Muscle layer of colon (tissue), 2 donors: ENCODE measurements at regions not wholly inside any gene's neighbourhood (a gene's known extent, or its start where the extent isn't known, plus 50 kb on each side); places are given as distances from the start of the nearest gene placed in this dataset.

Experiments
- H3K27ac ChIP-seq: one replicate; pipeline ENCODE4 v1.7.0; 2013; ENCODE audit warnings: low read depth, mild to moderate bottlenecking, low read length, moderate library complexity
- H3K27me3 ChIP-seq, 2 donors: one replicate each; pipeline ENCODE4 v1.7.0; 2013; ENCODE audit warnings: low read length in 2 of 2, mild to moderate bottlenecking in 2 of 2; ENCODE audit not compliant: insufficient read depth in 2 of 2, control insufficient read depth in 1 of 2
- H3K36me3 ChIP-seq: one replicate; pipeline ENCODE4 v1.7.0; 2013; ENCODE audit warnings: mild to moderate bottlenecking, low read length; ENCODE audit not compliant: insufficient read depth
- H3K4me1 ChIP-seq: one replicate; pipeline ENCODE4 v1.7.0; 2013; ENCODE audit warnings: mild to moderate bottlenecking, low read length; ENCODE audit not compliant: insufficient read depth
- H3K4me3 ChIP-seq, 2 donors: one replicate each; pipeline ENCODE4 v1.7.0; 2013; ENCODE audit warnings: low read length in 2 of 2, low read depth in 1 of 2, mild to moderate bottlenecking in 1 of 2, moderate library complexity in 1 of 2
- H3K9ac ChIP-seq: one replicate; pipeline ENCODE4 v1.7.0; 2013; ENCODE audit warnings: low read length
- H3K9me3 ChIP-seq: one replicate; pipeline ENCODE4 v1.7.0; 2013; ENCODE audit warnings: mild to moderate bottlenecking, low read length
- donor health status: abdominal sarcoma.
- donor health status: Adenocarcinoma of cecum.

DNA sequence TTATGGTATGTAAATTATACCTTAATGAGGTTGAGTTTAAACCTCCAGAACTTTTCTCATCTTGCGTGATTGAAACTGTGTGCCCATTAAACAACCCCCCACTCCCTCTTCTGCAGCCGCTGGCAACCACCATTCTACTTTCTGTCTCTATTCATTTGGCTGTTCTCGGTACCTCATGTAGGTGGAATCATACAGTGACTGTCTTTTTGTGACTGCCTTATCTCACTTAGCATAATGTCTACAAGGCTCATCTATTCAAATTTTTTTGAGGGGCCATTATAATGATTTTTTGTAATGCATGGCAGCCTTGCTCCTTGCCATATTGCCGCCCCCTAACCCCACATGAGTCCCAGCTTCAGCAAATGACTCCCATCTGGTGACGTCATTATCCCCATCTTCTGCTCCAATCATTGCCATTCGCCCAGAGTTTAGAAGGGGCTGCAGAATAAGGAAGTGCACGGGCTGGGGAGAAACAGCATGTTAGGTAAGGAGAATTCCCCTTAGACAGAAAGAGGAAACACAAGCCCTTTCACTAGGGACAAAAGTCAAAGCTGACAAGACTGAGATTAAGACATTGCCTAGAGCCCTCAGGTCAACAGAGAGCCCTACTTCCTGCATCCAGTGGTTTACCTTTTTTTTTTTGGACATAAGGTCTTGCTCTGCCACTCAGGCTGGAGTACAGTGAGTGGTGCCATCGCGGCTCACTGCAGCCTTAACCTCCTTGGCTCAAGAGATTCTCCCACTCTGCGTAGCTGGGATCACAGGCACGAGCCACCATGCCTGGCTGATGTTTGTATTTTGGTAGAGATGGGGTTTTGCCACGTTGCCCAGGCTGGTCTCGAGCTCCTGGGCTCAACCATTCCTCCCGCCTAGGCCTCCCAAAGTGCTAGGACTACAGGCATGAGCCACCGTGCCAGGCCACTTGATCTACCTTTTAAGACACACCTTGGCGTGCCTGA is 78.4 kb upstream of the ERRFI1 start:
- Histone ChIP-seq H3K9ac (no peak overlapping the region), H3K27ac (no peak overlapping the region), H3K4me3 (no peak overlapping the region), H3K36me3 (no peaks in the 10 kb centered on the region), H3K9me3 (no peaks in the 10 kb centered on the region), H3K4me1 (no peaks in the 10 kb centered on the region), H3K27me3 (no peaks in the 10 kb centered on the region)

GRCh38 chr1:8097908-8098307 is 71.8 kb upstream of the ERRFI1 start:
- Histone ChIP-seq H3K27me3 (no peaks in the 10 kb centered on the region), H3K36me3 (no peaks in the 10 kb centered on the region), H3K27ac (no peak overlapping the region), H3K9ac (no peak overlapping the region), H3K4me3 (no peak overlapping the region), H3K4me1 (peaks cover 22% of the 10 kb centered on the region), H3K9me3 (no peaks in the 10 kb centered on the region)

DNA sequence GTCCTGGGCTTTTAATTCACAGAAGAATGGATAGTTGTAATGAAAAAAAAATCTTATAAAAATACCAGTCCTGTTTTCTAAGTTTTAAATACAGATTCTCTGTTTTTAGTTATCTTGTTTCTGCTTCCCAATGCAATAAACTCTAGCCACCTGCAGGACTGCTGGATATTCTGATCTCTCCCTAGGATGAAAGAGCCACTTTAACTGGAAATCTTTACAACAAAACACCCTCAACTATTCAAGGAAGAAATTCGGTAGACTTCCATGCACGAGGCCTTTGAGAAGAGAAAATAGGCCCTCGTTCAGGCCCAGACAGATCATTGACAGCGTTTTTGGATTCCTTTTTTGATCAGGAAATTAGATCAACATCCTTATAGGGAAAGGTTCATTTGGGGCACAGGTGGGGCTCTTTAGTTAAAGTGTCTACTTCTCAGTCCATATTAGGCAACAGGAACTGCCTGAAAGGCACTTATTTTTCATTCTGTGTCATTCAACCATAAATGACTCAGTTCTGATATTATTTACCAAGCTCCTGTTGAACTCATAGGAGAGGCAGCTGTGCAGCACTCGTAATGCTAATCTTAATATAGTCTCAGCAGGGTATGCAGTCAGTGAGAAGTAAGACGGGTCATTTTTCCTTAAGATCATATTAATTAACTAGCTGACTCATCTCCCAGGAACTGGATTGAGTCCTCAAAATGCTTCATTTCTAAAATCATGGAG is 71.1 kb upstream of the ERRFI1 start:
- Histone ChIP-seq H3K27ac (no peak overlapping the region), H3K4me1 (peaks cover 22% of the 10 kb centered on the region), H3K27me3 (no peaks in the 10 kb centered on the region), H3K4me3 (no peak overlapping the region), H3K9ac (no peak overlapping the region), H3K9me3 (no peaks in the 10 kb centered on the region), H3K36me3 (no peaks in the 10 kb centered on the region)

DNA sequence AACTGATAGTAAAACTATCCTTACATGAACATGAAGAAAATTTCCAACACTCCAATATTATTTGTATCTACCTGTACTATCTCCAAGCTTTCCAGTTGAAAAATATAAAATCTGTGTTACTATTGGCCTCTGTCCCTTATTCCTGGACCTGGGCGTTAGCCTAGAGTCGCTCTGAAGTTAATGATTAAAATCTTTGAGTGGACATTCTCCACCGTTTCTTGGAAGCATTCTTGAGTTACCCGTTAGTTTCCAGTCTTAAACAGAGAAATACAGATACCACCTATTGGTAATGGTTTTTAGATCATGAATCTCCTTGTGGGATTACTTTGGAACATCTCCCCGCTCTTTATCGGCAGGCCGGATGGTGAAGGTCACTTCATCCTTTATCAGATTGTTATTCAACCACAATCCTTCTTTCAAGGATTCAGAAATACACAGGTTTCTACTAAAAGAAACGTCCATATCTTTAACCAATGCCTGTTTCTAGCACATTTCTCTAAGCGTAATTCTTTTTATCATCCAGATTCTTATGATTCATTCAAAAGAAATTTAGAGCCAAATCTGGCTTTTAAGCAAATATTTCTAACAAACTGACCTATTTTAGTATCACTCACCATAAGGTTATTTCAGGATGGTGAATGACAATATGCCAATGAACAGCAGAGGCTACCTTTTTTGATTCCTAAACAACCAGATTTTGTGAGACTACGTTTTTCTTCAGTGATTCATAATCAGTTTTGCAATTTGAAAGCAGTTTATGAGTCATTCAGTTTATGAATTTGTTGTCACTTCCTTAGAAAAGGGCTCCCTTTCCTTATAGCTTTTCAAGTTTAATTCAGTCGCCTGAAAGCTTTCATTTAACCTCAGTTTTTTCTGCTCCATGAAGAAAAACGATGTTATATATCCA is 70.2 kb upstream of the ERRFI1 start:
- H3K27me3 ChIP-seq = no peaks in the 10 kb centered on the region
- peaks cover 22% of the 10 kb centered on the region for H3K4me1 ChIP-seq
- H3K4me3 ChIP-seq = no peak overlapping the region
- H3K36me3 ChIP-seq = no peaks in the 10 kb centered on the region
- no peak overlapping the region for H3K9ac ChIP-seq
- no peak overlapping the region for H3K27ac ChIP-seq
- H3K9me3 ChIP-seq = no peaks in the 10 kb centered on the region

DNA sequence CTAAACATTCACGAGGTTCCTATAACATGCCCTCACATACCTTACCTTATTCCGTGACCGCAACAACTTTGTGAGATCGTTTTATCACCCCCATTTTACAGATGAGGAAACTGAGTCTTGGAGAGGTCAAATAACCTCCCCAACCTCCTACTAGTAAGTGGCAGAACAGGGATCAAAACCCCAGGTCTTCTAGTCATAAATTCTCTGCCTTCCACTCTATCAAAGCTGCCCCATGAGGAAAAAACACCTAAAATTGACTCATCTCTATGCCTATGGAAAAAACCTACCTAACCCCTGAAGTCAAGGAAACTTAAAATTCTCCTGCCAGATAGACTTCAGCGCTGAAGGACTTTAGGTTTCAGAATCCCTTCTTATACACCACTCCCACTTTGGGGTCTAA is 69.5 kb upstream of the ERRFI1 start:
- Histone ChIP-seq H3K36me3 (no peaks in the 10 kb centered on the region), H3K9ac (no peak overlapping the region), H3K27me3 (no peaks in the 10 kb centered on the region), H3K4me3 (no peak overlapping the region), H3K27ac (no peak overlapping the region), H3K4me1 (peaks cover 22% of the 10 kb centered on the region), H3K9me3 (no peaks in the 10 kb centered on the region)

GRCh38 chr1:8094481-8095241 is 68.6 kb upstream of the ERRFI1 start:
- H3K27me3 ChIP-seq = no peaks in the 10 kb centered on the region
- H3K36me3 ChIP-seq = no peaks in the 10 kb centered on the region
- H3K4me1 ChIP-seq = peaks cover 22% of the 10 kb centered on the region
- no peaks in the 10 kb centered on the region for H3K9me3 ChIP-seq
- no peak overlapping the region for H3K27ac ChIP-seq
- no peak overlapping the region for H3K4me3 ChIP-seq
- H3K9ac ChIP-seq = no peak overlapping the region

DNA sequence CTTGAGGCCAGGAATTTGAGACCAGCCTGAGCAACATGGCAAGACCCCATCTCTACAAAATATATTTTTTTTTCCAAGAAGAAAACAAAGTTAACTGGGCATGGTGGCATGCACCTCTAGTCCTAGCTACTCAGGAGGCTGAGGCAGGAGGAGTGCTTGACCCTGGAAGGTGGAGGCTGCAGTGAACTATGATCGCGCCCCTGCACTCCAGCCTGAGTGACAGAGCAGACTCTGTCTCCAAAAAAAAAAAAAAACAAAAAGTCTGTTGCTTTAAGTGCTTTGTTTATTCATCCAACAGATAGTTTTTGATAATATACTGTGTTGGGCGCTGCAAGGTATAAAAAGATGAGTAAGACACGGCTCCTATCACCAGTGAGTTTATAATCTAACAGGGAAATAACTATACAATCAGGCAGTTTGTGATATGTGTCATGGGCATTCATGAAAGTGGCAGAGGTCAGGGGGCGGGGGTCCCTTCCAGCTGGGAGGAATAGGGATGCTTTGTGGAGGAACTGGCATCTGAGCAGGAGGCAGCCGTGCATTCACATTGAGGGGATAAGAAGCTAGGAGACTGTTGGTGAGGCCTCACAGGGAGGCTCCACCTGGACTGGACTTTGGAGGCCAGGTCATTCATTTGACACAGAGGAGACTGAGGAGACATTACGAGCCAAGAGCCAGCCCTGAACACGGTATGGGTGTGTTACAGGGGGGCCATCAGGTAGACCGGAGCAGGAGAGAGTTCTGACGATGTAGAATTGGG is 67.3 kb upstream of the ERRFI1 start:
- Histone ChIP-seq H3K27me3 (no peaks in the 10 kb centered on the region), H3K9me3 (no peaks in the 10 kb centered on the region), H3K4me1 (peaks cover 22% of the 10 kb centered on the region), H3K9ac (no peak overlapping the region), H3K36me3 (no peaks in the 10 kb centered on the region), H3K4me3 (no peak overlapping the region), H3K27ac (no peak overlapping the region)

GRCh38 chr1:8092657-8093056 is 66.5 kb upstream of the ERRFI1 start:
- no peaks in the 10 kb centered on the region for H3K36me3 ChIP-seq
- no peak overlapping the region for H3K27ac ChIP-seq
- no peak overlapping the region for H3K4me3 ChIP-seq
- no peak overlapping the region for H3K9ac ChIP-seq
- no peaks in the 10 kb centered on the region for H3K27me3 ChIP-seq
- H3K9me3 ChIP-seq = no peaks in the 10 kb centered on the region
- H3K4me1 ChIP-seq = peaks cover 18% of the 10 kb centered on the region

DNA sequence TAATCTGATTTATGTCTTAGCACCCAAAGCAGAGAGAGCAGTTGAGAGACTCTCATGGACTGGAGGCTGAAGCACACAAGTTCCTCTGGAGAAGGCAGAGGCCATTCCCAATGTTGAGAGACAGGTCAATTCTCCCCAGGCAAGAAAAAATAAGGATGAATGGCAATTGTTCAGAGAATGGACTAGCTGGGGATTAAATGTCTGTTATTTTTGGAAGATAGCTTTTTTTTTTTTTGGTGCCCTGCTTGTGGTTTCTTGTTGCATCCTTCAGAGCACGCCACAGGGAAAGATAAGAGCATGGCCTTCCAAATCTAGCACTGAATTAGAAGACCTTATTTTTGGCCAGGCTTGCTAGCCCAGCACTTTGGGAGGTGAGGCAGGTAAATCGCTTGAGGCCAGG is 65.6 kb upstream of the ERRFI1 start:
- no peaks in the 10 kb centered on the region for H3K36me3 ChIP-seq
- H3K9me3 ChIP-seq = no peaks in the 10 kb centered on the region
- no peaks in the 10 kb centered on the region for H3K27me3 ChIP-seq
- H3K4me1 ChIP-seq = peaks cover 10% of the 10 kb centered on the region
- no peak overlapping the region for H3K4me3 ChIP-seq
- H3K9ac ChIP-seq = no peak overlapping the region
- no peak overlapping the region for H3K27ac ChIP-seq

GRCh38 chr1:8090241-8090702 is 64.2 kb upstream of the ERRFI1 start:
- Histone ChIP-seq H3K9me3 (no peaks in the 10 kb centered on the region), H3K27me3 (no peaks in the 10 kb centered on the region), H3K36me3 (no peaks in the 10 kb centered on the region), H3K9ac (no peak overlapping the region), H3K27ac (no peak overlapping the region), H3K4me3 (no peak overlapping the region), H3K4me1 (peaks cover 4% of the 10 kb centered on the region)
